ENCODE measurements at regions not wholly inside any gene's neighbourhood (a gene's known extent, or its start where the extent isn't known, plus 50 kb on each side); places are given as distances from the start of the nearest gene placed in this dataset.

- TF ChIP-seq POLR2A (IDR thresholded peaks at IDR 0.05): no peak
- no peak for TF ChIP-seq CTCF (IDR thresholded peaks at IDR 0.05)
- TF ChIP-seq EP300 (IDR thresholded peaks at IDR 0.05): no peak
Measured at GRCh38 chr13:62932256-62932883, 1516.7 kb upstream of the PCDH20 start.

All from ovary (tissue), 3 donors.